Kidney epithelial cell (primary cell): ENCODE measurements at regions not wholly inside any gene's neighbourhood (a gene's known extent, or its start where the extent isn't known, plus 50 kb on each side); places are given as distances from the start of the nearest gene placed in this dataset.

Source experiments
- DNase-seq: peaks from one replicate; pipeline ENCODE4 v3.0.0-alpha.2; 2010; ENCODE audit warnings: low read depth
- H3K27me3 ChIP-seq: 2 replicates; pipeline ENCODE4 v1.6.0; 2011; ENCODE audit warnings: low read length; ENCODE audit not compliant: control insufficient read depth, insufficient read depth
- H3K36me3 ChIP-seq: 2 replicates; pipeline ENCODE4 v1.5.1; 2011; ENCODE audit warnings: low read length; ENCODE audit not compliant: control insufficient read depth, insufficient read depth
- H3K4me3 ChIP-seq: 2 replicates; pipeline ENCODE4 v1.5.1; 2011; ENCODE audit warnings: low read depth, mild to moderate bottlenecking, control low read depth, low read length
- CTCF ChIP-seq: IDR thresholded peaks from 2 replicates; pipeline ENCODE4 v1.5.1; 2011; ENCODE audit warnings: mild to moderate bottlenecking, moderate library complexity, low read length, control low read depth, inconsistent platforms; ENCODE audit not compliant: insufficient read depth, poor library complexity, severe bottlenecking

- no peak for DNase-seq
- H3K27me3 ChIP-seq = no peaks in the 10 kb centered on the region
- H3K36me3 ChIP-seq = no peaks in the 10 kb centered on the region
- no peak overlapping the region for H3K4me3 ChIP-seq
- TF ChIP-seq CTCF = no peak
Observed at GRCh38 chr22:49178246-49179005, 649.2 kb downstream of the BRD1 start.

GRCh38 chr22:49177666-49178065, 650.0 kb downstream of the BRD1 start:
- Histone ChIP-seq H3K27me3 (no peaks in the 10 kb centered on the region), H3K4me3 (no peak overlapping the region), H3K36me3 (no peaks in the 10 kb centered on the region)
- no peak for TF ChIP-seq CTCF
- DNase-seq = no peak

- Histone ChIP-seq H3K36me3 (no peaks in the 10 kb centered on the region), H3K27me3 (no peaks in the 10 kb centered on the region), H3K4me3 (no peak overlapping the region)
- no peak for TF ChIP-seq CTCF
- no peak for DNase-seq
Observed at GRCh38 chr22:49176956-49177355, 650.7 kb downstream of the BRD1 start.

GRCh38 chr22:49170053-49170452, 657.6 kb downstream of the BRD1 start:
- no peaks in the 10 kb centered on the region for H3K27me3 ChIP-seq
- no peak for DNase-seq
- TF ChIP-seq CTCF = no peak
- no peaks in the 10 kb centered on the region for H3K36me3 ChIP-seq
- H3K4me3 ChIP-seq = no peak overlapping the region

GRCh38 chr22:49169074-49169744, 658.5 kb downstream of the BRD1 start:
- no peak for TF ChIP-seq CTCF
- Histone ChIP-seq H3K4me3 (no peak overlapping the region), H3K36me3 (no peaks in the 10 kb centered on the region), H3K27me3 (no peaks in the 10 kb centered on the region)
- no peak for DNase-seq
